ENCODE measurements at regions not wholly inside any gene's neighbourhood (a gene's known extent, or its start where the extent isn't known, plus 50 kb on each side); places are given as distances from the start of the nearest gene placed in this dataset.

- intact Hi-C loops (cut with DNase I), result no loop called here
- no peak overlapping the region for H3K4me3 ChIP-seq
- ATAC-seq (no peak), DNase-seq (no peak)
- no peak overlapping the region for H3K27ac ChIP-seq
- no peak for TF ChIP-seq POLR2A (IDR thresholded peaks at IDR 0.05)
- TF ChIP-seq CTCF (IDR thresholded peaks at IDR 0.05), result no peak
- no peaks in the 10 kb centered on the region for H3K27me3 ChIP-seq
- H3K36me3 ChIP-seq (replicated peaks in 1 of 2; ENCODE audit: insufficient read depth in 1 of 2, low read depth in 2 of 2), result no peaks in the 10 kb centered on the region
- 57 to 65% methylated on average over 6 of the region's 6 CpGs for WGBS, 2 donors
- no peaks in the 10 kb centered on the region for H3K4me1 ChIP-seq
- no peaks in the 10 kb centered on the region for H3K9me3 ChIP-seq
Measured at GRCh38 chr4:114281164-114281960, 301.9 kb upstream of the ARSJ start.

- WGBS, 2 donors, result 57 to 74% methylated on average over 1 of the region's 1 CpG
Measured at GRCh38 chr4:114282937-114283336, 303.5 kb upstream of the ARSJ start.

GRCh38 chr4:114284629-114285028 is 305.2 kb upstream of the ARSJ start:
- WGBS, 2 donors, result 84 to 87% methylated on average over 1 of the region's 1 CpG
- Histone ChIP-seq H3K4me3 (no peak overlapping the region), H3K27me3 (no peaks in the 10 kb centered on the region), H3K4me1 (no peaks in the 10 kb centered on the region), H3K27ac (no peak overlapping the region), H3K9me3 (no peaks in the 10 kb centered on the region), H3K36me3 (replicated peaks in 1 of 2; ENCODE audit: insufficient read depth in 1 of 2, low read depth in 2 of 2) (no peaks in the 10 kb centered on the region)
- ATAC-seq (no peak), DNase-seq (no peak)
- intact Hi-C loops (cut with DNase I), result no loop called here
- TF ChIP-seq POLR2A (IDR thresholded peaks at IDR 0.05) (no peak), CTCF (IDR thresholded peaks at IDR 0.05) (no peak)

More at GRCh38 chr4:114282937-114283336, 303.5 kb upstream of the ARSJ start:
- no peak for TF ChIP-seq POLR2A (IDR thresholded peaks at IDR 0.05)
- no peak for TF ChIP-seq CTCF (IDR thresholded peaks at IDR 0.05)
- Histone ChIP-seq H3K27me3 (no peaks in the 10 kb centered on the region), H3K36me3 (replicated peaks in 1 of 2; ENCODE audit: insufficient read depth in 1 of 2, low read depth in 2 of 2) (no peaks in the 10 kb centered on the region), H3K9me3 (no peaks in the 10 kb centered on the region), H3K27ac (no peak overlapping the region), H3K4me1 (no peaks in the 10 kb centered on the region), H3K4me3 (no peak overlapping the region)
- intact Hi-C loops (cut with DNase I), result no loop called here
- ATAC-seq (no peak), DNase-seq (no peak)

- intact Hi-C loops (cut with DNase I), result no loop called here
- DNase-seq (no peak), ATAC-seq (no peak)
- TF ChIP-seq CTCF (IDR thresholded peaks at IDR 0.05) (no peak), POLR2A (IDR thresholded peaks at IDR 0.05) (no peak)
- Histone ChIP-seq H3K9me3 (no peaks in the 10 kb centered on the region), H3K4me3 (no peak overlapping the region), H3K36me3 (replicated peaks in 1 of 2; ENCODE audit: insufficient read depth in 1 of 2, low read depth in 2 of 2) (no peaks in the 10 kb centered on the region), H3K27ac (no peak overlapping the region), H3K27me3 (no peaks in the 10 kb centered on the region), H3K4me1 (no peaks in the 10 kb centered on the region)
- 73% methylated on average over 3 of the region's 3 CpGs for WGBS, 2 donors
Measured at GRCh38 chr4:114286262-114286810, 306.9 kb upstream of the ARSJ start.

Measured in body of pancreas (tissue), 4 donors.